Panc1 (cell line): ENCODE measurements at regions not wholly inside any gene's neighbourhood (a gene's known extent, or its start where the extent isn't known, plus 50 kb on each side); places are given as distances from the start of the nearest gene placed in this dataset.

ENCODE experiments used
- TF ChIP-seq, protein P1 (sequence below): fragments of 450-650 bp; IDR thresholded peaks from 2 replicates; pipeline ENCODE4 v1.5.1; 2017; ENCODE audit warnings: mild to moderate bottlenecking
- TF ChIP-seq, protein P2 (sequence below), 2 experiments: IDR thresholded peaks; 2 replicates each; pipeline ENCODE4 v1.6.1; 2011 to 2012; ENCODE audit warnings: low read depth in 2 of 2, control low read depth in 1 of 2, low read length in 1 of 2, mild to moderate bottlenecking in 1 of 2, moderate library complexity in 1 of 2; ENCODE audit not compliant: insufficient read depth in 1 of 2

GRCh38 chr4:131046821-131047220 lies 1950.9 kb downstream of the C4orf33 start:
- TF ChIP-seq, protein P1, sequence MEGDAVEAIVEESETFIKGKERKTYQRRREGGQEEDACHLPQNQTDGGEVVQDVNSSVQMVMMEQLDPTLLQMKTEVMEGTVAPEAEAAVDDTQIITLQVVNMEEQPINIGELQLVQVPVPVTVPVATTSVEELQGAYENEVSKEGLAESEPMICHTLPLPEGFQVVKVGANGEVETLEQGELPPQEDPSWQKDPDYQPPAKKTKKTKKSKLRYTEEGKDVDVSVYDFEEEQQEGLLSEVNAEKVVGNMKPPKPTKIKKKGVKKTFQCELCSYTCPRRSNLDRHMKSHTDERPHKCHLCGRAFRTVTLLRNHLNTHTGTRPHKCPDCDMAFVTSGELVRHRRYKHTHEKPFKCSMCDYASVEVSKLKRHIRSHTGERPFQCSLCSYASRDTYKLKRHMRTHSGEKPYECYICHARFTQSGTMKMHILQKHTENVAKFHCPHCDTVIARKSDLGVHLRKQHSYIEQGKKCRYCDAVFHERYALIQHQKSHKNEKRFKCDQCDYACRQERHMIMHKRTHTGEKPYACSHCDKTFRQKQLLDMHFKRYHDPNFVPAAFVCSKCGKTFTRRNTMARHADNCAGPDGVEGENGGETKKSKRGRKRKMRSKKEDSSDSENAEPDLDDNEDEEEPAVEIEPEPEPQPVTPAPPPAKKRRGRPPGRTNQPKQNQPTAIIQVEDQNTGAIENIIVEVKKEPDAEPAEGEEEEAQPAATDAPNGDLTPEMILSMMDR: no peak
- TF ChIP-seq, protein P2, sequence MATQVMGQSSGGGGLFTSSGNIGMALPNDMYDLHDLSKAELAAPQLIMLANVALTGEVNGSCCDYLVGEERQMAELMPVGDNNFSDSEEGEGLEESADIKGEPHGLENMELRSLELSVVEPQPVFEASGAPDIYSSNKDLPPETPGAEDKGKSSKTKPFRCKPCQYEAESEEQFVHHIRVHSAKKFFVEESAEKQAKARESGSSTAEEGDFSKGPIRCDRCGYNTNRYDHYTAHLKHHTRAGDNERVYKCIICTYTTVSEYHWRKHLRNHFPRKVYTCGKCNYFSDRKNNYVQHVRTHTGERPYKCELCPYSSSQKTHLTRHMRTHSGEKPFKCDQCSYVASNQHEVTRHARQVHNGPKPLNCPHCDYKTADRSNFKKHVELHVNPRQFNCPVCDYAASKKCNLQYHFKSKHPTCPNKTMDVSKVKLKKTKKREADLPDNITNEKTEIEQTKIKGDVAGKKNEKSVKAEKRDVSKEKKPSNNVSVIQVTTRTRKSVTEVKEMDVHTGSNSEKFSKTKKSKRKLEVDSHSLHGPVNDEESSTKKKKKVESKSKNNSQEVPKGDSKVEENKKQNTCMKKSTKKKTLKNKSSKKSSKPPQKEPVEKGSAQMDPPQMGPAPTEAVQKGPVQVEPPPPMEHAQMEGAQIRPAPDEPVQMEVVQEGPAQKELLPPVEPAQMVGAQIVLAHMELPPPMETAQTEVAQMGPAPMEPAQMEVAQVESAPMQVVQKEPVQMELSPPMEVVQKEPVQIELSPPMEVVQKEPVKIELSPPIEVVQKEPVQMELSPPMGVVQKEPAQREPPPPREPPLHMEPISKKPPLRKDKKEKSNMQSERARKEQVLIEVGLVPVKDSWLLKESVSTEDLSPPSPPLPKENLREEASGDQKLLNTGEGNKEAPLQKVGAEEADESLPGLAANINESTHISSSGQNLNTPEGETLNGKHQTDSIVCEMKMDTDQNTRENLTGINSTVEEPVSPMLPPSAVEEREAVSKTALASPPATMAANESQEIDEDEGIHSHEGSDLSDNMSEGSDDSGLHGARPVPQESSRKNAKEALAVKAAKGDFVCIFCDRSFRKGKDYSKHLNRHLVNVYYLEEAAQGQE (IDR thresholded peaks at IDR 0.05; ENCODE audit: insufficient read depth in 1 of 2, low read depth in 2 of 2, low read length in 1 of 2): no peak
